ENCODE measurements at regions not wholly inside any gene's neighbourhood (a gene's known extent, or its start where the extent isn't known, plus 50 kb on each side); places are given as distances from the start of the nearest gene placed in this dataset.

DNA sequence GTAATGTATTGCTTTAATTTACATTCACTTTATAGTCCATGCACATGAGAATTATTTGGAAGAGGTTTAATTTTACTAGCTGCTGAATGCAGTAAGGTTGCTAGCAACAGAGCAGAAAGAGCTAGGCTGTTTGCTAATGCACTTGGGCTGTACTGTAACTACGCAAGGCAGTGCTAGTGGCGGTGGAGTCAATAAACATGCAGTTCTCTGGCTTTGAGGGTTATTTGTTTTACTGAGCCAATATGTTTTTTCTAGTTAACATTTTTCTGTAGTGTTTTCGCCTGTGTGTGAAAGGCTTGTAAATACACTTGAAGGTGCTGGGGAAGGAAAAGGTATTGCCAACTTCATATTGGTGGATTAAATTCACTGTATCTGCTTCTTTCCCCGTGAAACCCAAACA, 112.8 kb downstream of the BTBD3 start:
- no peaks in the 10 kb centered on the region for H3K36me3 ChIP-seq (ENCODE audit: control insufficient read depth, insufficient read depth, low read length)
- H3K4me3 ChIP-seq (ENCODE audit: low read depth, low read length), result no peak overlapping the region
- H3K4me2 ChIP-seq (ENCODE audit: low read length), result no peak overlapping the region
- no peaks in the 10 kb centered on the region for H3K9me3 ChIP-seq (ENCODE audit: control insufficient read depth, low read length)
- TF ChIP-seq CTCF (IDR thresholded peaks at IDR 0.05), result no peak
- H3K79me2 ChIP-seq, result no peaks in the 10 kb centered on the region
- H3K9ac ChIP-seq, result no peak overlapping the region
- no peak overlapping the region for H2AFZ ChIP-seq
- H3K27me3 ChIP-seq (ENCODE audit: control insufficient read depth, insufficient read depth, low read length), result no peaks in the 10 kb centered on the region
- H3K27ac ChIP-seq, result no peak overlapping the region
- H3K4me1 ChIP-seq, result no peaks in the 10 kb centered on the region

DNA sequence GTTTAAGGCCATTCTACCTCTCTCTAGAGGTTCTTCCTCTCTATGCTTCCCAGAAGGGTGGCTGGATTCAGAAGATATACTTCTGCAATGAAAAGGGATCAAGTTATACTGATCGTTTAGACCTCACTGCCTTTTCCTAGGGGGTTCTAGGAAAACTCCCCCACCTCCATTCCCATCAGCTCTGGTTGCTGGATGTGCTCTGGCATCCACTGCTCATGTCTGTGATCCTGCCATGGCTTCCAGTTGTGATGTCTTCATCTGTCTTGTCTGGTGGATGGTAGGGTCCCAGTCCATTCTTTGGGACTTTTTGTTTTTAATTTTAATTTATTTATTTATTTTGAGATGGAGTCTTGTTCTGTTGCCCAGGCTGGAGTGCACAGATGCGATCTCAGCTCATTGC, 118.4 kb downstream of the BTBD3 start:
- Histone ChIP-seq H3K27ac (no peak overlapping the region), H3K36me3 (ENCODE audit: control insufficient read depth, insufficient read depth, low read length) (no peaks in the 10 kb centered on the region), H3K9ac (no peak overlapping the region), H3K4me3 (ENCODE audit: low read depth, low read length) (no peak overlapping the region), H3K9me3 (ENCODE audit: control insufficient read depth, low read length) (no peaks in the 10 kb centered on the region), H3K4me1 (no peaks in the 10 kb centered on the region), H3K4me2 (ENCODE audit: low read length) (no peak overlapping the region), H2AFZ (no peak overlapping the region), H3K27me3 (ENCODE audit: control insufficient read depth, insufficient read depth, low read length) (no peaks in the 10 kb centered on the region), H3K79me2 (no peaks in the 10 kb centered on the region)
- TF ChIP-seq CTCF (IDR thresholded peaks at IDR 0.05), result no peak

GRCh38 chr20:12037521-12037920, 119.8 kb downstream of the BTBD3 start:
- TF ChIP-seq CTCF (IDR thresholded peaks at IDR 0.05), result no peak
- Histone ChIP-seq H3K4me3 (ENCODE audit: low read depth, low read length) (no peak overlapping the region), H2AFZ (no peak overlapping the region), H3K27me3 (ENCODE audit: control insufficient read depth, insufficient read depth, low read length) (no peaks in the 10 kb centered on the region), H3K79me2 (no peaks in the 10 kb centered on the region), H3K36me3 (ENCODE audit: control insufficient read depth, insufficient read depth, low read length) (no peaks in the 10 kb centered on the region), H3K9me3 (ENCODE audit: control insufficient read depth, low read length) (no peaks in the 10 kb centered on the region), H3K27ac (no peak overlapping the region), H3K4me1 (no peaks in the 10 kb centered on the region), H3K9ac (no peak overlapping the region), H3K4me2 (ENCODE audit: low read length) (no peak overlapping the region)

GRCh38 chr20:12040261-12040660, 122.6 kb downstream of the BTBD3 start:
- Histone ChIP-seq H2AFZ (no peak overlapping the region), H3K9me3 (ENCODE audit: control insufficient read depth, low read length) (no peaks in the 10 kb centered on the region), H3K4me1 (no peaks in the 10 kb centered on the region), H3K27ac (no peak overlapping the region), H3K79me2 (no peaks in the 10 kb centered on the region), H3K36me3 (ENCODE audit: control insufficient read depth, insufficient read depth, low read length) (no peaks in the 10 kb centered on the region), H3K4me3 (ENCODE audit: low read depth, low read length) (no peak overlapping the region), H3K9ac (no peak overlapping the region), H3K4me2 (ENCODE audit: low read length) (no peak overlapping the region), H3K27me3 (ENCODE audit: control insufficient read depth, insufficient read depth, low read length) (no peaks in the 10 kb centered on the region)
- TF ChIP-seq CTCF (IDR thresholded peaks at IDR 0.05), result no peak

- no peak for TF ChIP-seq CTCF (IDR thresholded peaks at IDR 0.05)
- no peak overlapping the region for H3K4me3 ChIP-seq (ENCODE audit: low read depth, low read length)
- H3K9me3 ChIP-seq (ENCODE audit: control insufficient read depth, low read length), result no peaks in the 10 kb centered on the region
- no peaks in the 10 kb centered on the region for H3K79me2 ChIP-seq
- H2AFZ ChIP-seq, result no peak overlapping the region
- no peaks in the 10 kb centered on the region for H3K4me1 ChIP-seq
- H3K4me2 ChIP-seq (ENCODE audit: low read length), result no peak overlapping the region
- H3K27me3 ChIP-seq (ENCODE audit: control insufficient read depth, insufficient read depth, low read length), result no peaks in the 10 kb centered on the region
- H3K36me3 ChIP-seq (ENCODE audit: control insufficient read depth, insufficient read depth, low read length), result no peaks in the 10 kb centered on the region
- H3K27ac ChIP-seq, result no peak overlapping the region
- no peak overlapping the region for H3K9ac ChIP-seq
Measured at GRCh38 chr20:12044969-12045368, 127.3 kb downstream of the BTBD3 start.
